OCI-LY3 (cell line): ENCODE measurements at regions not wholly inside any gene's neighbourhood (a gene's known extent, or its start where the extent isn't known, plus 50 kb on each side); places are given as distances from the start of the nearest gene placed in this dataset.

Experiments
- H2AFZ ChIP-seq: fragments of 200-600, 300-600 bp; shearing (Covaris generic); 2 replicates; pipeline ENCODE4 v1.6.0; 2014; ENCODE audit warnings: antibody characterized with exemption, low read depth, low read length
- H3K27ac ChIP-seq: fragments of 200-600, 300-600 bp; sonication (generic); 2 replicates; pipeline ENCODE4 v1.5.1; 2014; ENCODE audit warnings: mild to moderate bottlenecking, low read length, moderate library complexity, mixed read lengths
- H3K27me3 ChIP-seq: fragments of 200-600, 300-600 bp; sonication (generic); 2 replicates; pipeline ENCODE4 v1.6.1; 2014; ENCODE audit warnings: low read depth, low read length, mixed read lengths
- H3K36me3 ChIP-seq: fragments of 200-600, 300-600 bp; sonication (generic); replicated peaks from 2 replicates; pipeline ENCODE3; 2014; ENCODE audit warnings: low read depth, low read length, mixed read lengths
- H3K4me1 ChIP-seq: fragments of 300-600, 200-600 bp; sonication (generic); 2 replicates; pipeline ENCODE4 v1.6.1; 2014; ENCODE audit warnings: low read length, mixed read lengths
- H3K4me2 ChIP-seq: fragments of 200-600, 300-600 bp; sonication (generic); 2 replicates; pipeline ENCODE4 v1.6.1; 2014; ENCODE audit warnings: low read length, mixed read lengths
- H3K4me3 ChIP-seq: fragments of 300-600, 200-600 bp; sonication (generic); 2 replicates; pipeline ENCODE4 v1.5.1; 2014; ENCODE audit warnings: antibody characterized with exemption, mild to moderate bottlenecking, low read length, moderate library complexity
- H3K79me2 ChIP-seq: fragments of 300-600, 200-600 bp; shearing (Covaris generic); 2 replicates; pipeline ENCODE4 v1.6.1; 2014; ENCODE audit warnings: mild to moderate bottlenecking, low read length, mixed read lengths
- H3K9ac ChIP-seq: fragments of 300-600, 200-600 bp; shearing (Covaris generic); 2 replicates; pipeline ENCODE4 v1.6.0; 2014; ENCODE audit warnings: mild to moderate bottlenecking, low read length, moderate library complexity
- H3K9me3 ChIP-seq: fragments of 200-600, 300-600 bp; shearing (Covaris generic); 2 replicates; pipeline ENCODE4 v1.6.1; 2014; ENCODE audit warnings: low read length, mixed read lengths; ENCODE audit not compliant: insufficient read depth
- H4K20me1 ChIP-seq: fragments of 200-600, 300-600 bp; sonication (generic); 2 replicates; pipeline ENCODE4 v1.6.1; 2016; ENCODE audit warnings: low read length, mixed read lengths; ENCODE audit not compliant: insufficient read depth
- CTCF ChIP-seq: fragments of 200-600, 300-600 bp; sonication (generic); IDR thresholded peaks from 2 replicates; pipeline ENCODE4 v1.5.1; 2014; ENCODE audit warnings: antibody characterized with exemption, low read length, low read depth
- EZH2phosphoT487 ChIP-seq: fragments of 200-600 bp; shearing (Covaris generic); IDR thresholded peaks from 2 replicates; pipeline ENCODE4 v1.6.1; 2018; ENCODE audit warnings: antibody characterized with exemption, mixed run types, low read depth

DNA sequence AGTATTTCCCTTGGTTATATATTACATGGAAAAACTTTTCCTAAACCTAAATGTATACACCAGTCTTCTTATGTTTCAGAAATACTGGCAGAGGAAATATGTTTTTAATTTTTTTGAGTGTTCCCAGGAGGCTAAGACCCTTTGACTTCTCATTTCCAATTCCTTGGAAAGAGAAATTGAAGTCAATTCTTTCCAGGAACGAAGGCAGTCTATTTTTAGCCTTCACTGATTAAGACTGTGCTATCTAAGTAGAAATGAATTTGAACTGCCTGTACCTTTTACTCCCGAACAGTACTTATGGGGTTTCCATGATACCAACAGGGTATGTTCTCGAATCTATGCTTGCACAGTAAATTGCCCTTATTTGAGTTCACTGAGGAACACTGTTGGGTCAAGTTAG lies 340.3 kb upstream of the CD180 start:
- Histone ChIP-seq H3K36me3 (no peaks in the 10 kb centered on the region), H3K9ac (no peak overlapping the region), H3K4me2 (peak overlapping the region; percentile 42; the same call in 1 of the 2 replicates), H4K20me1 (no peaks in the 10 kb centered on the region), H3K27ac (no peak overlapping the region), H3K79me2 (no peaks in the 10 kb centered on the region), H2AFZ (no peak overlapping the region), H3K4me3 (no peak overlapping the region), H3K4me1 (peaks cover 3% of the 10 kb centered on the region; the same call in 1 of the 2 replicates), H3K27me3 (no peaks in the 10 kb centered on the region), H3K9me3 (no peaks in the 10 kb centered on the region)
- TF ChIP-seq CTCF, result no peak
- TF ChIP-seq EZH2phosphoT487, result no peak

DNA sequence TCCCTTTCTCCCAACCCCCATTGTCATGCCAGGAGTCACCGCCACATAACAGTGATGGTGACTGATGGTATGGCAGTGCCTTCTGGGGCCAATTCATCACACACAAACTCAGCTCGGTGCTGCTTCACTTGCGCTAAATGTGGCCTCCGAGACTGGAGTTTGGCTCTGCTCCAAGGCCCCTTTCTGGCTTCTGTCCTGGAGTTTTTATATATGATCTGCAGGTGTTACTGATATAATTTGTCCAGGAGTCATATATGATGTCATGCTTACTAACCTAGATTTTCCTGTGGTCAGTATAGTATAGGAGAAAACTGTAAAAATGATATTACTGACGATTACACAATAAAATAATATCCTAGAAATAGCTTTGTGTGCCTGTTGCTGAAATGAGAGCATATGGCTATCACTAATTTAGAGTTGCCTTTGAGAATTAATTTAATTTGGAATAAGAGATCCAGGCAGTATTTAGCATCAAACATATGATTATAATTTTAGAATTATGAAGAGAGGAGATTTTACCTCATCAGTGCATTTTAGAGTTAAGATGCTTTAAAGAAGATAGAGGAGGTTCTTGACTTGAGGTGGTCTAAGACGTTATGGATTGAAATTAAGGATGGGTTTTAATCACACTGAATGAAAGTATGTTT lies 334.1 kb upstream of the CD180 start:
- no peaks in the 10 kb centered on the region for H3K4me1 ChIP-seq
- H3K79me2 ChIP-seq, result no peaks in the 10 kb centered on the region
- H3K4me3 ChIP-seq, result no peak overlapping the region
- H3K4me2 ChIP-seq, result no peak overlapping the region
- H2AFZ ChIP-seq, result no peak overlapping the region
- no peaks in the 10 kb centered on the region for H3K27me3 ChIP-seq
- no peaks in the 10 kb centered on the region for H3K9me3 ChIP-seq
- H3K27ac ChIP-seq, result no peak overlapping the region
- H3K9ac ChIP-seq, result no peak overlapping the region
- no peaks in the 10 kb centered on the region for H4K20me1 ChIP-seq
- TF ChIP-seq EZH2phosphoT487 (no peak), CTCF (no peak)
- no peaks in the 10 kb centered on the region for H3K36me3 ChIP-seq

- Histone ChIP-seq H3K9me3 (no peaks in the 10 kb centered on the region), H3K27me3 (no peaks in the 10 kb centered on the region), H3K9ac (no peak overlapping the region), H3K36me3 (no peaks in the 10 kb centered on the region), H3K27ac (no peak overlapping the region), H3K4me3 (no peak overlapping the region), H3K79me2 (no peaks in the 10 kb centered on the region), H2AFZ (no peak overlapping the region), H3K4me1 (no peaks in the 10 kb centered on the region), H3K4me2 (no peak overlapping the region), H4K20me1 (no peaks in the 10 kb centered on the region)
- TF ChIP-seq CTCF, result no peak
- TF ChIP-seq EZH2phosphoT487, result no peak
These were observed 332.4 kb upstream of the CD180 start for GRCh38 chr5:67528953-67529352.

GRCh38 chr5:67526793-67527192 lies 330.2 kb upstream of the CD180 start:
- Histone ChIP-seq H3K4me2 (no peak overlapping the region), H3K36me3 (no peaks in the 10 kb centered on the region), H3K4me1 (no peaks in the 10 kb centered on the region), H3K27ac (no peak overlapping the region), H2AFZ (no peak overlapping the region), H3K9me3 (no peaks in the 10 kb centered on the region), H3K9ac (no peak overlapping the region), H4K20me1 (no peaks in the 10 kb centered on the region), H3K27me3 (no peaks in the 10 kb centered on the region), H3K4me3 (no peak overlapping the region), H3K79me2 (no peaks in the 10 kb centered on the region)
- no peak for TF ChIP-seq EZH2phosphoT487
- no peak for TF ChIP-seq CTCF
